ENCODE measurements at regions not wholly inside any gene's neighbourhood (a gene's known extent, or its start where the extent isn't known, plus 50 kb on each side); places are given as distances from the start of the nearest gene placed in this dataset.

DNA sequence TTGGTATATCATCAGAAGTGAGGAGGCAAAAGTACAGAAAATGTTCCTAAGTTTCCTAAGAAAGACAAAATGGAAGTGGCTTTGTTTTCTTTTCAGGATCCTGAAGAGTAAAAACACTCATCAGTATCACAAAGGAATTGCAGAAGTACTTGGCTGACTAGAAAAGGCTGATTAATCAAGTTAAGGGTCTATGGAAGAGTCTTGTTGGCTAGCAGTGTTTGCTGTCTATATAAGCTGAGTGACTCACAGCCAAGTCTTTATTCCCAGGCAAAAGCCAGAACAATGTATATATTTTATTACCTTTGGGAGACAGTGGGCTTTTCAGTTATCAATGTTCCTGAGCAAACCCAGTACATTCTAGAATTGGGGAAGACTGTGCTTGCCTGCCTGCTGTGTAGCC, 777.0 kb downstream of the PLA2G4A start:
- TF ChIP-seq, protein P1, sequence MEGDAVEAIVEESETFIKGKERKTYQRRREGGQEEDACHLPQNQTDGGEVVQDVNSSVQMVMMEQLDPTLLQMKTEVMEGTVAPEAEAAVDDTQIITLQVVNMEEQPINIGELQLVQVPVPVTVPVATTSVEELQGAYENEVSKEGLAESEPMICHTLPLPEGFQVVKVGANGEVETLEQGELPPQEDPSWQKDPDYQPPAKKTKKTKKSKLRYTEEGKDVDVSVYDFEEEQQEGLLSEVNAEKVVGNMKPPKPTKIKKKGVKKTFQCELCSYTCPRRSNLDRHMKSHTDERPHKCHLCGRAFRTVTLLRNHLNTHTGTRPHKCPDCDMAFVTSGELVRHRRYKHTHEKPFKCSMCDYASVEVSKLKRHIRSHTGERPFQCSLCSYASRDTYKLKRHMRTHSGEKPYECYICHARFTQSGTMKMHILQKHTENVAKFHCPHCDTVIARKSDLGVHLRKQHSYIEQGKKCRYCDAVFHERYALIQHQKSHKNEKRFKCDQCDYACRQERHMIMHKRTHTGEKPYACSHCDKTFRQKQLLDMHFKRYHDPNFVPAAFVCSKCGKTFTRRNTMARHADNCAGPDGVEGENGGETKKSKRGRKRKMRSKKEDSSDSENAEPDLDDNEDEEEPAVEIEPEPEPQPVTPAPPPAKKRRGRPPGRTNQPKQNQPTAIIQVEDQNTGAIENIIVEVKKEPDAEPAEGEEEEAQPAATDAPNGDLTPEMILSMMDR (conservative IDR thresholded peaks at IDR 0.05), result no peak
- TF ChIP-seq EZH2 (IDR thresholded peaks at IDR 0.05; ENCODE audit: low read depth), result no peak

All from PC-9 (cell line).